Activated CD8-positive, alpha-beta memory T cell treated with anti-CD3 and anti-CD28 coated beads, Interleukin-2, amount 50 U/mL, for 24 hours (primary cell): ENCODE measurements at regions not wholly inside any gene's neighbourhood (a gene's known extent, or its start where the extent isn't known, plus 50 kb on each side); places are given as distances from the start of the nearest gene placed in this dataset.

Experiments used
- DNase-seq: peaks from one replicate; pipeline ENCODE4 v3.0.0-alpha.2; 2020; ENCODE audit errors: extremely low read depth

DNA sequence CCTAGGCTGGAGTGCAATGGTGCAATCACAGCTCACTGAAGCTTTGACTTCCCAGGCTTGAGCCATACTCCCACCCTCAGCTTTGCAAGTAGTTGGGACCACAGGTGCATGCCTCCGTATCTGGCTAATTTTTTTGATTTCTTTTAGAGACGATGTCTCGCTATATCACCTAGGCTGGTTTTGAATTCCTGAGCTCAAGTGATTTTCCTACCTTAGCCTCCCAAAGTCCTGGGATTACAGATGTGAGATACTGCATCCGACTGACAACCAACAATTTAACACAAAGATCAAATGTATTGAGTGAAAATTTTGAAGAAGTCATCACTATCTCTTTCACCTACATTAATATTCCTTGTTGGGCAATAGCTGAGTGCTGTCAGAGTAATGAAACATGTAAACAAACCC is 181.6 kb downstream of the MYCN start:
- no peak for DNase-seq

DNA sequence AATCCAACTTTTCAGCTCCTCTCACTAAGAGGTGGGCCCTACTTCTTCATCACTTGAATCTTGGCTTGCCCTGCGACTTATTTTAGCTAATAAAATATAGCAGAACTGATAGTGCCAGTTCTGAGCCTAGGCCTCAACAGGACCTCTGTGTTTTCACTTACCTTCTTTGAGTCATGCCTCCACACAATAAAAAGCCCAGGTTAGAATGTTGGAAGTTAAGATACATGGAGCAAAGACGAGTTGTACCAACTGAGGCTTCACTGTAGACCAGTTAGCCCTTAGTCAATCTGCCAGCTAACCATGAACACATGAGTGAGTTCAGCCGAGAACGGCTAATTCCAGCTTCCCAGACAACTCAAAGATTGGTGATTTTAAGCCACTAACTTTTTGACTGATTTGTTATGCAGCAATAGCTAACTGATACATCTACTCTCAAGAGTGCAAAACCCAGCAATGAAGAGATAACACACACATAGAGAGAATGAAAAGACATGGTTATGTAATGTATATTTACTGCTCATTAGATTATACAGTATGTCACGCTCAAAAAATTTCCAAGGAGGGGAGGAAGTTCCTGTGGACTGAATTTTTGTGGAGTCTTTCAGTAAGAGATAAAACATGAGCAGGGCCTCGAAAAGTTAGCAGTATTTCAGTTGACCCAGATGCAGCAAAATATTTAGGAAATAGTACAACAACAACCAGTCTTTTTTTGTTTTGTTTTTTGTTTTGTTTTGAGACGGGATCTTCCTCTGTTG is 181.1 kb downstream of the MYCN start:
- no peak for DNase-seq

DNA sequence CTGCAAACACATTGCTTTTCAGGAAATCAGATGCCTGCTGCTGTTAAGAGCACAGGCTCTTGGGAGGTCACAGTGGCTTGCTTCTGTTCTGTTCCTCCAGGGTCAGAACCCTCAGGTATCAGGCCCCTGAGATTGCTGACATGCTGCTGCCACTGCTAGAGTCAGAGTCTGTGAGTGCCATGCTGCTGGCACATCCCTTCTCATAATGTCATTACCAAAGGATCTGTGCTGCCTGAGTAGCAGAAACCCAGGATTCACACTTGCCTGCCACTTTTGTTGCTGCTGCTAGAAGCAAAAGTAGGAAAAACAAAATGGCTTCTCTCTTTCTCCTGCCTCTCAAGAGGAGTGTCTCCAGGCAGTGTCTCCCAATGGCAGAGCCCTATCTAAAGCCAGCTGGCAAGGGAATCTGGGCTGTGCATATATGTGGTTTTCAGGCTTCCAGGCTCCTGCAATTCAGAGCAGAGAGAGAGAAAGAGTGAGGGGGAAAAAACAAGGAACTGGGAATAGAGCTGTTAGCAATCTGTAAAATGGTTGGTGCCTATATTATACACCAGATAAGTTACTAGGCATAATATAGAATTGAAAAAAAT is 180.3 kb downstream of the MYCN start:
- no peak for DNase-seq

DNA sequence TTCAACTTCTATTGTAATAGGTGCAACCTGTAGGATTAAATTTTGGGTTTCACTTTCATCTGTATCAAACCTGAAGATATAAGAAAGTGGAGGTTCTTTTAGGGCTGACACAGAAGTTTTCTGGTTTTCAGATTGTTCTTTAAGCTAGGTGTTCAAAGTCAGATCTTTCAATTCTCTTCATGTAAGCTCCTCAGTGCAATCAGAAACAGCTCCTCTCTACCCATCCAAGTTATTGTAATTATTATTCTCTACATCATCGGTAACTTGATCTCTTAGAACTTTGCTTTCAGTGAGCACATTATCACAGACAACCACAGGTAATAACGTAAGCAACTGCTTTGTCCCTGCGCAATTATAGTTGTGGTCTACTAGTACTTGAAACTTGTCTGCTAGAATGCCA is 179.4 kb downstream of the MYCN start:
- DNase-seq, result no peak

DNA sequence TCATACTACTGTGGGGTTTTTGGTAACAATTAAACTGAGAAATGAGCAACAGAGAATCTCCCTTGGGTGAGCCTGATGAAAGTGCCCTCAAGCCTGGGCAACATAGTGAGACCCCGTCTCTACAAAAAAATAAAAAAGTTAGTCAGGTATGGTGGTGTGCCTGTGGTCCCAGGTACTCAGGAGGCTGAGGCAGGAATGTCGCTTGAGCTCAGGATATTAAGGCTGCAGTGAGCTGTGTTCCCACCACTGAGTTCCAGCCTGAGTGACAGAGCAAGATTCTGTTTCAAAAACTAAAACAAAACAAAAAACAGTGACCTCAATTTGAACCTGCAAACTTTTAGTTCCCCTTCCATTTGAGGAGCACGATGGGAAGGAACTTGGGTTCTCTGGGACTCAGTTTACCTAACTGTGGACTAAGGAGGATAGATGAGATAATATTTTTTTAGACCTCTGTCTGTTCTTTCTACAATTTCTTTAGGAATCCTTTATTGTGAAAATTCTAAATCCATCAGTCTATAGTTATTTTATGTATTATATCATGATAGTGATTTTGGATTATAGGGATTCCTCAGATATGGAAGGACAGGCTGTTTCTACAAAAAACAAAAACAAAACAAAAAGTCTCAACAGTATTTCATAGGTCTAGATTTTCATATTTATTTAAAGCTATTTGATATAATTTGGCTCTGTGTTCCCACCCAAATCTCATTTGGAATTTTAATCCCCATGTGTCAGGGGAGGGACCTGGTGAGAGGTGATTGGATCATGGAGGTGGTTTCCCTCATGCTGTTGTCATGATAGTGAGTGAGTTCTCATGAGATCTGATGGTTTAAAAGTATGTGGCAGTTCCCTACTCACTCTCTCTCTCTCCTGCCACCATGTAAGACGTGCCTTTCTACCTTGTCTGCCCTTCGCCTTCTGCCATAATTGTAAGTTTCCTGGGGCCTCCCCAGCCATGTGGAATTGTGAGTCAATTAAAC is 178.6 kb downstream of the MYCN start:
- no peak for DNase-seq

DNA sequence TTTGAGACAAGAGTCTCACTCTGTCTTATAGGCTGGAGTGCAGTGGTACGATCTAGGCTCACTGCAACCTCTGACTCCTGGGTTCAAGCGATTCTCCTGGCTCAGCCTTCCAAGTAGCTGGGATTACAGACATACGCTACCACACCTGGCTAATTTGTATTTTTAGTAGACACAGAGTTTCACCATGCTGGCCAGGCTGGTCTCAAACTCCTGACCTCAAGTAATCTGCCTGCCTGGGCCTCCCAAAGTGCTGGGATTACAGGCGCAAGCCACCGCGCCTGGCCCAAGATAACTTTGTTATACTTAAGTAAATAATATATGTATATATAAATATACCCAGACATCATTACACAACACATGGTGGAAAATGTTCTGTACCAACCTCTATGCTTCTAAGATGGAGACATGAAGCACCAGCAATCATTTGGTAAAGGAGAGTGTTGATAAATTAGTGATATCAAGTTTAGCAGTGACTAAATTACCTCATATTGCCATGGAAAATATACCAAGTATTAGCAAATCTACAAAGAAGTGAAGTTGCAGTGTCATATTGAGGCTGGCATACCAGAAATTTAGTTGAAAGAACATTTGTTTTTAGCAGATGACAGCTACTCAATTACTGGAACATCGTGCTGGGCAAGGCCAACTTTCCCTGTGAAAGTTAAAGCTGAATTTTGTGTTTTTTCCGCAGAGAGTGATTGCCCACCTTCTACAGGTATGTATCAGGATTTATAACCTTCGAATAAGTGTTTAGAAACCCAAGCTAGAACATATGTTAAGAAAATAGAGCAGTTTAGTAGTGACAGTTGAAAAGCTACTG is 177.7 kb downstream of the MYCN start:
- DNase-seq, result no peak

DNA sequence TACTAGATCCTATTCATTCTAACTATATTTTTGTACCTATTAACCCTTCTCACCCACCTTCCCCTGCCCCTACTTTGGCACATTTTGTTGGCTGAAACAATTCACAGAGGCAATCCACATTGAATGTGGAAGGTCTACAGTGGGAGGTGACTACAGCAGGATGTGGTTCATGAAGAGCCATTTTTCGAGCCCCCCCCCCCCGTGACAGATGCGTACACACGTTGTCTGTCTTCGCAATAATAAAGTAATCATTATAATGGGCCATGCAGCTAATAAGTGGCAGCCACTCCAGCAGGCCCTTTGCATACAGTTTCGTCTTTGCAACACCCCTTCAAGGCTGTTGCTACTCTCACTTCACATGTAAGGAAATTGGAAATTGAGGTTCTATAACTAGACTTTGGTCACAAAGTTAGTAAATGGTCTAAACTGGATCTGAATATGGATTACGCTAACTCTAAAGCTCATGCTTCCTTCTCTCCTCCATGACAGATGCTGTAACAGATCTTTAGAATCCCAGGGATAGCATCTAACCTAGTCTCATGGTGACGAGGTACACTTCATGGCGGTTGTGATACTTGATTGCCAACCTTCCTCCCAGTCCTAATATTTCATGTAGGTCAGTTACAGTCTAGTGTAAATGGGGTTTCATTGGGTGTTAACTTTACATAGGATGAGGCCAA is 176.8 kb downstream of the MYCN start:
- DNase-seq, result no peak

DNA sequence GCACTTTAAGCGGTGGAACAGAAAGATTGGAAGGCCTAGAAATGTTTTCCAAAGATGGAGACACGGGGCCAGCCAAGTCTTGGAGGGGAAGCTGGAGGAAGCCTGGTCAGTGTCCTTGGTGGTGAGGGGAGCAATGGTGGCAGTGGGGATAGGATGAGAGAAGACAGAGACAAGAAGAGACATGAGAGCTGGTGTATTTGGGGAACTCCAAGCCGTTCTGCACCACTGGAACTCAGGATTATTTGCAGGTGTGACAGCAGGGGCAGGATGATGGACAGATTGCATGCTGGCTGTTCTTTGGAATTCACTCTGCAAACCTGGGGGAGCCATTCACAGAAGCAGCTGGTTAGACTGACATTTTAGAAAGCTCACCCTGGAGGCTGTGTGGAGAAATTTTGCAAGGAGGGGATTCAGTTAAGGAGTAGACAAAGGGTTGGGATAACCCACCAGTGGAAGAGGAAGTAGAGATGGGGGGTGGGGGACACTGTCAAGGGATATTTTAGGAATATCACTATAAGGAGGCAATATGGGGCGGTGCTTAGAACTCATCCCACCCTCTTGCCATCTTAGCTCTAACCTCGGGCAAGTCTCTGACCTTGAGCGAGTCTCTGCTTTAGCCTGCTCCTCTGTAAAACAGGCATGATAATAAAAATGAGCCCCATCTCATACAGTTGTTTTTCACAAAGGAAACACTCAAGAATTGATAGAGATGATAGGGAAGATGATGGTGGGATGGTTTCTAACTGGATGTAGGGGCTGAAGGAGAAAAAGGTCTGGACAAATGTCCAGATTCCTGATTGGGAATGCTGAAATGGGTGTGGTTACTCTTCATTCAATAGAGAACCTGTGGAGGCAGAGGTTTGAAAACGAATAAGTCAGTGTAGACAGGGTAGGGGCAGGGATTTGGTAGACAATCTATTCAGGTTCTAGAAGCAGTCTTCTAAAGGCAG is 175.8 kb downstream of the MYCN start:
- DNase-seq, result no peak

DNA sequence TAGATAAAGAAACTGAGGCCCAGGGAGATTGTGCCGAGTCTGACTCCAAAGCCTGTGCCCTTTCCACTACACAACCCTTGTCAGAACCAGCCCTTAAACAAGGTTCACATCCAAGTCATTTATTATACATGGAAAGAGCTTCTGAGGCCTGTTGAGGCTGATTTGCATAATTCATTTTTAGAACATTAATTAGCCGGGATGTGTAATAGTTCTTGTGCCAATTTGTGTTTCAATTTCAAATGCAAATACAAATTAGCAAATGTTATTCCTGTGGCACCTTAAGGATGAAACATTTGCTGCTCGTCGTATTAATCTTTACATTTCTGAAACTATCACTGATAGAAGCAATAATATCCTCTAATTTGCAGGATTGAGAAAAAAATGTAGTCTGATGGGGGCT is 174.9 kb downstream of the MYCN start:
- no peak for DNase-seq

DNA sequence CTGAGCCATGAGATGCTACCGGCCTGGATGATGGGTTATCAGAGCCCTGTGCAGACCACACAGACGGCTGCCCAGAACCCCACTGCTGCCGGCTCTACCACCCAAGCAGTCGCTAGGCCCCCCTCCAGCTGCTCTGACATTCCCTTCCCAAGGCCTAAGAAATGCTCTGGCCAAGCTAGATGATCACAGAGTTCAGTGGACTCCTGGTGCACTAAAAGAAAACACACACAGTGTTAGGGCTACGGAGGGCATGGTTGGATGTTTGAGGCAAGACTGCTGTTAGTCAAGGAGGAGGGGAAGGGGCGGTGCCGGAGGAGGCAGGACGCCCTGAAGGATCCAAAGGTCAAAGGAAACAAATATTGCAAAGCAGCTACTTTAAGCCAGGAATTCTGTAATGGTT is 174.5 kb downstream of the MYCN start:
- DNase-seq, result no peak

DNA sequence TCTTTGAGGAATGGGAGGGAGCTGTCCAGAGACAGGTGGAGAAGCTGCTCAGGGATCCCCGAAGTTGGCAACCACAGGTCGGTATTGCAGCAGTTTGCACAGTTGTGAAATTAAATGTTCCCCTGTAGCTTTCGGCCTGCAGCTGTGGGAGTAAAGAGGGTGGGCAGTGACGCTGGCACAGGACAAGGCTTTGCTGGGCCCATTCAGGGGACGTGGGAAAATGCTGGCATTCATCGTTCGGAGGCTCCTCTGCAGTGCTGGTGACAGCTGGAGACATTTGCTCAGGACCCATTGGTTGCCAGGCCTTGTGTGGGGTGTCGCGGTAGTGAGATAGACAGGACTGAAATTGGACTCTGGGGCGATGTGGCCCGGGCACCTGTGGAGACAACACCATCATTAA is 173.7 kb downstream of the MYCN start:
- DNase-seq, result no peak

DNA sequence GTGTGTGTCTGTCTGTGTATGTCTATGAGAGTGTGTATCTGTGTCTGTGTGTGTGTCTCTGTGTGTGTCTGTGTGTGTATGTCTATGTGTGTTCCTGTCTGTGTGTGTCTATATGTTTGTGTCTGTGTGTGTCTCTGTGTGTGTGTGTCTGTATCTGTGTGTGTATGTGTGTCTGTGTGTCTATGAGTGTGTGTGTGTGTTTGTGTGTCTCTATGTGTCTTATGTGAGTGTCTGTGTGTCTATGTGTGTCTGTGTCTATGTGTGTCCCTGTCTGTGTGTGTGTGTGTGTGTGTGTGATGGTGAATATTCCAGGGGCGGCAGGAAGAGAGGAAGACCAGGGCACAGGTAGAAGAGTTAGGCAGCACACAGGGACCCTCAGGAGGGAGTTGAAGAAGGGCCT is 173.2 kb downstream of the MYCN start:
- DNase-seq, result no peak

DNA sequence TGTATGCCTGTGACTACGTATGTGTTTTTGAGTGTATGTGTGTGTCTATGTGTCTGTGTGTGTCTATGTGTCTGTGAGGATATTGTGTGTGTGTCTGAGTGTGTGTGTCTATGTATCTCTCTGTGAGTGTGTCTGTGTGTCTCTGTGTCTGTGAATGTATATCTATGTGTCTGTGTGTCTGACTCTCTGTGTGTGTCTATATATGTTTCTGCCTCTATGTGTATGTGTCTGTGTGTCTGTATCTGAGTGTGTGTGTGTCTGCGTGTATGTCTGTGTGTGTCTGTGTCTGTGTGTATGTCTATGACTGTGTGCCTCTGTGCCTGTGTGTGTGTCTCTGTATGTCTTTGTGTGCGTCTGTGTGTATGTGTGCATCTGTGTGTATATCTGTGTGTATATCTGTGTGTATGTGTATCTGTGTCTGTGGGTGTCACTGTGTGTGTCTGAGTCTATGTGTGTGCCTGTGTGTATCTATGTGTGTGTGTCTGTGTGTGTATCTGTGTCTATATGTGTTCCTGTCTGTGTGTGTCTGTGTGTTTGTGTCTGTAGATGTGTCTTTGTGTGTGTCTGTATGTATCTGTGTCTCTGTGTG is 172.7 kb downstream of the MYCN start:
- DNase-seq, result no peak

DNA sequence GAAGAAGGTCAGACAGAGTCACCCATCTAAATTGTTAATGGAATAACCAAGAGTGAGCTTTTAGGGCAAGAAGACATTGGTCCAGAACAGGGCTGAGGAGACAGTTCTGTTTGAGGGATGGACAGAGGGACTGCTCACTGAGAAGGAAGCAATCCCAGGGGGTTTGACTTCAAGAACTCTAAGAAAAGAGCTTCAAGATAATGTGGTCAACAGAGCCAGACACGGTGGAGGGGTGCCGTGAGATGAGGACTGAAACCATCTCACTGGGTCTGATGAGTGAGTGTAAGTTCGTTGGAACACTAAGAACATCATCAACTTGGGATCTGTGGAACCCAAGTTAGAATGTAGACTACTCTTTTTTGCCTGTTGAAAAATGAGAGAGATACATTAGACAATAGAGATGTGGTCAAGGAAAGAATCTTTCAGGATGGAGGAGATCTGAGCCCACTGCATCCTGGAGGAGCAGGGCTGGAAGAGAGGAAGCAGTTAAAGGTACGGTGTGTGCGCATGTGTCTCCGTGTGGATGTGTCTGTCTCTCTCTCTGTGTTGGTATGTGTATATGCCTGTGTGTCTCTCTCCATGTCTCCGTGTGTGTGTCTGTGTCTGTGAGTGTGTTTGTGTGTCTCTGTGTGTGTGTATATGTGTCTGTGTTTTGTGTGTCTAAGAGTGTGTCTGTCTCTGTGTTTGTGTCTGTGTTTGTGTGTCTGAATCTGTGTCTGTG is 172.1 kb downstream of the MYCN start:
- DNase-seq, result no peak

DNA sequence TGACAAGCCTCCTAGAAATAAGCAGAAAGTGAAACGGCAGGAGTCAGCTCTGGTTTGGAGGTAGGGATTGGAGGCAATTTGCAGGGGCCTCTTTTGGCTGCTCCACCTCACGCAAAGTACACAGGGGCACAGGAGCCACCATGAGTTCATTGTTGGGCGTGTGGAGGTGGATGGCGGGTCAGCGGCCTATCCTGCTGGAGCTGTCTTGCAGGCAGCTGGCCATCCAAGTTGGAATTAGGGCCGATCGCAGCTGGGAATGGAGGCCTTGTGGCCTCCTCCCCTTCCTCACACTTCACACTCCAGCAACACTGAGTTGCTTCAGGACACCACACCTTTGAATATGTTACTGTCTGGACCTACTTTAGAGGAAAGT is 171.5 kb downstream of the MYCN start:
- no peak for DNase-seq

DNA sequence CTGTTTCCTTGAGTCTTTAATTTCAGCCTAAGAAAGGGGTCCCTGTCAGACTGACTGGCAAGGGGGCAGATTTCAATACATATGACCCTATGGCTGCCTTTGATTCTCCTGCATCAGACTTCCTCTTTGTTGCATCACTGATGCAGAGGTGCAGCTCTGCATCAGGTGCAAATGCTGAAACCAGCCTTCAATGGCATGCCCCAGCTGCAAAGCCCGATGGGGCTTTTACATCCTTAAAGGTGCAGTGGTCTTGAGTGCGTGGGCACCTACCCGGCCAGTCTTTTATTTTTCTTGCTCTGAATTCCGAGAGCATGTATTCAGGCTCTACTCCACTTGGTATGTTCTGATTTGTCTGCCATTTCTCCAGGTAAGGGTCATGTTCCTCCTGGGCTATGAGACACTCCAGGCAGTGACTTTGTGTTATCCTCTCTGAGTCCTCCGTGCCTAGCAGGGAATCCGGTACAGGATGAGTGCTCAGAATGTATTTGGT is 169.5 kb downstream of the MYCN start:
- DNase-seq, result no peak

DNA sequence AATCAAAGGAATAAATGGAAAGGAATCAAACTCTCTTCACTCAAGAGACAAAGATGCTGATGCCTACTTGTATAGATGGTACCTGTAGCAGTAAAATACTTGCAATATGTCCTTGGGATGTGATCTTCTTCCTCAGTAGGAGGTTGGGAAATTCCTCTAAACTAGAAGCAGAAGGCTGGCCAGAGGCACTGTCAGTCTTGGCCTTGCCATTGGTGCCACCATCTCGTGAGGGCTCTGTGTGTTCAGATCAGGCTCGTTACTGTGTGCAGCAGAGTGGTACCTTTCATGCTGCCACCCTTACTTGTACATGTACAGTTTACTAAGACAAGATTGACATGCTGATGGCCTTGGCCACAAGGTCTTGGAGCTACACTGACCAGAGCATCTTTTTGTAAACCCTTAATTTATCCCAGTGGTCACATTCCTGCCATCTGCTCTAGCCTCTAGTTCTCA is 169.0 kb downstream of the MYCN start:
- no peak for DNase-seq

DNA sequence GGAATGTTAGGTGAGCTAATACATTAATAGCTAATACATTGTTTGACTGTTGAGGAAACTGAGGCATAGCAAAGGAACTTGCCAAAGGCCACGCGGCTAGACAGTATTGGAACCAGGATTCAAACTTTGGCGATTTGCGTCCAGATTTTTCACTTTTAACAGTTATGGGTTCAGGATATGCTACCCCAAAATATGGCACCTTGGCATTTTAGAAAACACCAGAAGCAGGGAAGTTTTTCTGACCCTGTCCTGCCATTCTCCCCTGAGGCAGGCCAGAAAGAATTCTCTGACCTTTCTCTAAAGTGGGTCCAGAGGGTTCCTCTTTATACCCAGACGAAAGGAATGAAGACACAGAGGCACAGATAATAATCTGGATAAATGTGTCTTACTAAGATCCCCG is 166.9 kb downstream of the MYCN start:
- DNase-seq, result no peak

DNA sequence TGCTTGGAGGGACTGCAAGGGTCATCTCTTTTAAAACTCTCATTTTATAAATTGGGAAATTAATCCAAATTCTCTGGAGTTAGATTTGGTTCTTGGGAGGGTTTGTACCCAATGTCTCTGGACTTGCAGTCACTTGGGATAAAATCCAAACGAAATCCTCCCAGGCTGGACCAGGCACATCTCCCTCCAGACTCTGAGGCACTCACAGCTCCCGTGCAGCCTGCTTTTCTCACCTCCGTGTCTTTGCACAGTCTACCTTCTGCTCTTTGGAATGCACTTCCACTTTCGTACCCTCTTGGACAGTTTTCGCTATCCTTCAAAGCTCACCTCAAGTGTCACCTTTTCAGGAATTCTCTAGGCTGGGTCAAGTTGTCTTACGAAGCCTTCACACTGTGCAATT is 166.3 kb downstream of the MYCN start:
- no peak for DNase-seq
